ENCODE measurements at regions not wholly inside any gene's neighbourhood (a gene's known extent, or its start where the extent isn't known, plus 50 kb on each side); places are given as distances from the start of the nearest gene placed in this dataset.

DNA sequence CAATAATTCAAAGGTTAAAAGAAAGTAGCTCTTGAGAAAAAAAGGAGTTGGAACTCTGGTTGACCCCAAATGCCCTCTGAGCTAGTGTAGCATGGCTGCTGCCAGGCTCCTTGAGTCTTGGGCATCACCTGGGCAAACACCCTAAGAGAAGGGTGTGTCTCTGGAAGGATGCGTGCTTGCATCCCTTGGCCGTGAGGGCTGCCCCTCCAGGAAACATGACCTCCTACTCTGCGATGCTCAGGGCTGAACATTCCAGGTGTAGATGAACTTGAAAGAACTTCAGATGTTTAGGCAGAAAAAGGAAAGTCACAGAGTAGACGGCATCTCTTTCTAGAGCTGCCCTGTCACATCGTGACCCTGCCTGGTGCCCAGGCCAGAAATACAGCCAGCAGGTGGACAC lies 189.4 kb upstream of the TCERG1L start:
- DNase-seq = no peak
- Histone ChIP-seq H3K36me3 (no peaks in the 10 kb centered on the region), H3K27me3 (no peaks in the 10 kb centered on the region), H3K4me3 (no peak overlapping the region), H3K9me3 (peaks cover 0 to 18% (median 1%) of the 10 kb centered on the region in 4 donors), H3K4me1 (no peaks in the 10 kb centered on the region), H3K27ac (no peak overlapping the region)
- TF ChIP-seq POLR2A (IDR thresholded peaks at IDR 0.05) = no peak
- no peak for TF ChIP-seq CTCF (IDR thresholded peaks at IDR 0.05)

GRCh38 chr10:131503992-131504391 lies 192.5 kb upstream of the TCERG1L start:
- no peak for TF ChIP-seq POLR2A (IDR thresholded peaks at IDR 0.05)
- TF ChIP-seq CTCF (IDR thresholded peaks at IDR 0.05) = no peak
- Histone ChIP-seq H3K4me3 (no peak overlapping the region), H3K4me1 (no peaks in the 10 kb centered on the region), H3K27me3 (no peaks in the 10 kb centered on the region), H3K36me3 (no peaks in the 10 kb centered on the region), H3K9me3 (peaks cover 0 to 18% (median 1%) of the 10 kb centered on the region in 4 donors), H3K27ac (no peak overlapping the region)
- DNase-seq = no peak

DNA sequence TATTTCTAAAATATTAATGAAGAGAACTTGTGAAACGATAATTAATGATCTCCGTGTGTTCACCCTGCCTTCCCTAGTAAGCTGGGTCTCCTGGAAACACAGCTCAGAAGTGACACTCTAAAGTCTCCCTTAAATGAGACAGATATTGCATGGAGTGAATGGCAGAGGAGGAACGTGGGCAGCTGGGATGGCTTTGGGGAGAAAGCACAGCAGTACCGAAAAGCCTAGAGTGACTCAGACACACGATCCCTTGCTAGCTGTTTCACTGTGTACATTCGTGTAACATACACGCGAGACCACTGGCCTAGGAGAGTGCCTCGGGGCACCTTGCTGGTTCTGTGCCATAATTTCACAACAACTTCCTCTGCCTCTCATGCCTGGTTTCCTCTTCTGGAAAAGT lies 199.9 kb upstream of the TCERG1L start:
- Histone ChIP-seq H3K27ac (no peak overlapping the region), H3K4me1 (no peaks in the 10 kb centered on the region), H3K9me3 (peaks cover 0 to 9% (median 0%) of the 10 kb centered on the region in 4 donors), H3K27me3 (no peaks in the 10 kb centered on the region), H3K36me3 (no peaks in the 10 kb centered on the region), H3K4me3 (no peak overlapping the region)
- TF ChIP-seq CTCF (IDR thresholded peaks at IDR 0.05) = no peak
- no peak for TF ChIP-seq POLR2A (IDR thresholded peaks at IDR 0.05)
- no peak for DNase-seq

DNA sequence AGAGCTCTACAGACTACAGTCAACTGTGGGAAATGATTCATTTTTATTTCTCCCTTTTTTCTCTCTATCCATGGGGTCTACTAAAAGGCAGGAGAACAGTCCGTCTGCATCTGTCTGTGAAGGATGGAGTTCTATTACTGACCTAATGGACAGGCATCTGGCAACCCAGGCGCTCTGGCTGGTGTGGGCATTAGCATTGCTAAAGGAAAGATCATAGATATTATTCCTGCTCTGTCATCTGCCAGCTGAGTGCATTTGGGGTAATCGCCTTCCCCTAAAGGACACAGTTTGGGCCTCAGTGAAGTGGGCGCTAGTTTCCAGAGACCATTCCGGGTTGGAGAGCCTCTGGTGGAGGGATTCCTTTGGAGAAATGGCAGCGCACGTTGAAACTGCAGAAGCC lies 201.3 kb upstream of the TCERG1L start:
- no peaks in the 10 kb centered on the region for H3K4me1 ChIP-seq
- no peak for DNase-seq
- no peaks in the 10 kb centered on the region for H3K27me3 ChIP-seq
- no peaks in the 10 kb centered on the region for H3K36me3 ChIP-seq
- H3K4me3 ChIP-seq = no peak overlapping the region
- peaks cover 0 to 9% (median 0%) of the 10 kb centered on the region in 4 donors for H3K9me3 ChIP-seq
- no peak overlapping the region for H3K27ac ChIP-seq
- TF ChIP-seq POLR2A (IDR thresholded peaks at IDR 0.05) (no peak), CTCF (IDR thresholded peaks at IDR 0.05) (no peak)

DNA sequence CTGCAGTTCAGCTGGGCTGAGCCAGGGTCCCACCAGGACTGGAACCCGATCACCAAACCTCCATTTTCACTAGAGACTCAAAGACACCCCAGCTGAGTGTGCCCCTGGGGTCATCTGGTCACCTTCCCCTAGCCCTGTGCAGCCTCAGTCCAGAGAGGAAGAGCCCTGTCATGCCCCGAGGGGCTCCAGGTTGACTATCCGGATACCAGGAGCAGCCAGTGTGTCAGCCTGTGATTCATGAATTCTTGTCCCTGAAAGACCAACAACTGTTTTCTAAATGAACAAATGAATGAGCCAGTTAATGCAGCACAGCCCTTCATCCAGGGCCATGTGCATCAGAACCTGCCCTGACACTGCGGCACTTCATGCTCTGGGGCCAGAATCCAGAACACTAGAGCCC lies 201.9 kb upstream of the TCERG1L start:
- no peak for TF ChIP-seq CTCF (IDR thresholded peaks at IDR 0.05)
- TF ChIP-seq POLR2A (IDR thresholded peaks at IDR 0.05) = no peak
- no peaks in the 10 kb centered on the region for H3K27me3 ChIP-seq
- H3K36me3 ChIP-seq = no peaks in the 10 kb centered on the region
- H3K9me3 ChIP-seq = peaks cover 0 to 9% (median 0%) of the 10 kb centered on the region in 4 donors
- no peak overlapping the region for H3K27ac ChIP-seq
- H3K4me1 ChIP-seq = no peaks in the 10 kb centered on the region
- DNase-seq = no peak
- no peak overlapping the region for H3K4me3 ChIP-seq

DNA sequence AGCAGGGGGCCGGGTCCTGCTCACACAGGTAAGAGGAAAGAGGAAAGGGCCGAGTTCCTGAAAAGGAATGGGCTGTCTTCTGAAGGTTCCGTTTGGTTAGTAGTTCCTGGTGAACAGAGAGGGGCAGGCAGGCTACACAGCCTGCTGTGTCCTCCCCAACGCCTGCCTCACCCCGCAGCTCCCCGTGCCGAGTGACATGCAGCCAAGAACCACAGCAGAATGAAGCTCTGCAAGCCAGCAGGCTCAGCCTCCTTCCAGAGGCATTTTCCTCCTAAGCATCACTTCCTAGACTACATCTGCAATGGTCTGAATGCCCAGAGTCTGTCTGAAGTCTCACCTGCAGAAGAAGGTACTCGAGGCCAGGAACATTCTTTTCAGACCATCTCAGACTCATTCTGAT lies 202.4 kb upstream of the TCERG1L start:
- no peak for TF ChIP-seq POLR2A (IDR thresholded peaks at IDR 0.05)
- no peak for TF ChIP-seq CTCF (IDR thresholded peaks at IDR 0.05)
- H3K27me3 ChIP-seq = no peaks in the 10 kb centered on the region
- DNase-seq = no peak
- no peaks in the 10 kb centered on the region for H3K4me1 ChIP-seq
- H3K9me3 ChIP-seq = peaks cover 0 to 9% (median 0%) of the 10 kb centered on the region in 4 donors
- no peak overlapping the region for H3K27ac ChIP-seq
- H3K4me3 ChIP-seq = no peak overlapping the region
- no peaks in the 10 kb centered on the region for H3K36me3 ChIP-seq

Data from Peyer's patch (tissue), 4 donors.